ENCODE measurements at regions not wholly inside any gene's neighbourhood (a gene's known extent, or its start where the extent isn't known, plus 50 kb on each side); places are given as distances from the start of the nearest gene placed in this dataset.
"Not testable (repeated sequence)": the region's sequence is repeated elsewhere in the genome, so short reads cannot be mapped to it uniquely, and the experiment has no call there.

DNA sequence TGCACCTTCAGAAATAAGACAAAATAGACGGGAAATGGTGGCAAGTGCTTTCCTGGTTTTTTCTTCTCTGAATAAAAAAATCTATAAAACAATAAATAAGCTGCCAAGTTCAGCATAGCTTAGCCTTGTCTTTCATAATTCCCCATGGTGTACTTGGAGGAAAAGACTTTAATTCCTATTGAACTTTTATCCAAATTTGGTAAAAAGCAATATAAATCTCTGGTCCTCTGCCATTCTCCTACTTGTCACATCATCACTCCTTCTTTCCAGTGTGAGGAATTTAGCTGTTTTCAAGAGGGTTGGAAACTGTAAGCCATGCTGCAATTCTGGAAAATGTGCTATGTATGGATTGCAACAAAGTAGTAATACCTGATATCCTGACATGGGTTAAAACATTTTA is 551.8 kb upstream of the KIF2B start:
- H3K4me3 Mint-ChIP-seq = no peak overlapping the region
- no peak overlapping the region for H3K27ac Mint-ChIP-seq
- intact Hi-C loops (cut with micrococcal nuclease) = no loop called here
- DNase-seq = no peak
- peaks cover 3% of the 10 kb centered on the region for H3K9me3 Mint-ChIP-seq
- ChIA-PET CTCF (no interaction called here), POLR2A (no interaction called here)
- no peaks in the 10 kb centered on the region for H3K4me1 Mint-ChIP-seq (ENCODE audit: low read depth)
- H3K27me3 Mint-ChIP-seq = no peaks in the 10 kb centered on the region
- H3K36me3 Mint-ChIP-seq = no peaks in the 10 kb centered on the region

DNA sequence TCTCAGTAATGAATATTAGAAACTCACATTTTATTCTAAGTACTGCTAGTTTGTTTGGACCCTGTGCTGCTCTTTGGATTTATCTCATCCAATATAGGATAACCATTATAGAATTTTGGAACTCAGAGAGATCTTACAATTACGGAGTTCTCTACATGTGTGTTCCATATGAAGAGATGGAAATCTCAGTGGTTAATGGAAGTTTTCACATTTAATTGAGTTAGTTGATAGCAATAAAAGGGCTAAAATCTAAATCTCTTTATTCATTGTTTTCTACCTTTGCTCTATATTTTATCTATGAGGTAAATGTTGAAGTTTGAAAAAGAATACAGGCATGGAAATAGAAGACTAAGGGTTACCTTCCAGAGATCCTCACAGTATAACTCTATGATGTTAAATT is 558.0 kb upstream of the KIF2B start:
- DNase-seq = no peak
- H3K4me1 Mint-ChIP-seq (ENCODE audit: low read depth) = no peaks in the 10 kb centered on the region
- H3K36me3 Mint-ChIP-seq = no peaks in the 10 kb centered on the region
- POLR2A ChIA-PET = no interaction called here
- no peaks in the 10 kb centered on the region for H3K27me3 Mint-ChIP-seq
- no peak overlapping the region for H3K4me3 Mint-ChIP-seq
- CTCF ChIA-PET = no interaction called here
- intact Hi-C loops (cut with micrococcal nuclease) = no loop called here
- no peak overlapping the region for H3K27ac Mint-ChIP-seq
- H3K9me3 Mint-ChIP-seq = peaks cover 14% of the 10 kb centered on the region

DNA sequence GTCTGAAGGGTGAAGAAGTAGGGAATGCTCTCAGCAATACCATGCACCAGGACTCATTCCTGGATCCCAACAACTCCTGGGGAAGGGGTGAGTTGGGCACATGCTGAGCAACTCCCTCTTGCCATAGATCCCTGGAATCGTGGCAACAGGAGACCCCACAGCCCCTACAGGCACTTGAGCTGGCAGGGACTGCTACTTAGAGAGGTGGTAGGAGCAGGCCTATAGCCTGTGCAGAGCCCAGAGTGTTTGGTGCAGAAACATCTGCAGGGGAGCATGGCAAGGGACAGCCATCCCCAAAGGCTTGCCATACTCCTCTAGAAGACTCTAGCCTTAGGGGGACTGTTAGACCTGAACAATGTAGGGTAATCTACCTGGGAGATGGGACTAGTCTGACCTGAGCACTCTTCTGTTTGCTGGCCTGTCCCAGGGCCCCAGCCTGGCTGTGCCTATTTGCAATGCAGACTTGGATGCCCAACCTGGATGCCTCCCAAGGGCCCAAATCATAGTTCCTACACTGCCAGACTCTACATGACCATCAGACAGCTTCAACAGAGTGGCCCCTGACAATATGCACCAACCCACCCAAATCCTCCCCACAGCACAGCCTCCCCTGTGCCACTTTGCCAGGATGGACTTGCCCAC is 568.6 kb upstream of the KIF2B start:
- CTCF ChIA-PET = no interaction called here
- intact Hi-C loops (cut with micrococcal nuclease) = no loop called here
- no peak overlapping the region for H3K27ac Mint-ChIP-seq
- H3K9me3 Mint-ChIP-seq = peaks cover 29% of the 10 kb centered on the region
- no peaks in the 10 kb centered on the region for H3K36me3 Mint-ChIP-seq
- no peaks in the 10 kb centered on the region for H3K4me1 Mint-ChIP-seq (ENCODE audit: low read depth)
- no peak for DNase-seq
- no peak overlapping the region for H3K4me3 Mint-ChIP-seq
- no peaks in the 10 kb centered on the region for H3K27me3 Mint-ChIP-seq
- POLR2A ChIA-PET = no interaction called here

DNA sequence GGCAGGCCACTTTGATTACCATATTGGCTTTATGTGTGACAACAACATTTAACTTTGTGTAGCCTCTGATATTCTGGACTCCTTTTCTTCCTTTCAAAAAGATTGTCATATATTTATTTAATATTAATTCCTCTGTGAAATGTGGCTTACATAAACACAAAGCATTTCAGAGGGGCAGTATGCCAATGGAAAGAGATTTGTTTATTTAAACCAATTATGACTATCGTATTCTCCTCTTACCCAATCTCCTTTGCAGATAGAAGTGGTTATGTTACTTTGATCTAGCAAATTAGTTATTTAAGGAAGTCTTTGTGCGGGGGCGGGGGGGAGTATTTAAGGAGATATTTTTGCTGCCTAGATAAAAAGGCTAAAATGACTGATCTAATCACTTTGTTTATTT is 573.7 kb upstream of the KIF2B start:
- no peak for DNase-seq
- Mint-ChIP-seq H3K4me1 (ENCODE audit: low read depth) (no peaks in the 10 kb centered on the region), H3K27ac (no peak overlapping the region), H3K27me3 (no peaks in the 10 kb centered on the region), H3K4me3 (no peak overlapping the region), H3K36me3 (no peaks in the 10 kb centered on the region), H3K9me3 (peaks cover 8% of the 10 kb centered on the region)
- POLR2A ChIA-PET = no interaction called here
- CTCF ChIA-PET = no interaction called here
- intact Hi-C loops (cut with micrococcal nuclease) = no loop called here

DNA sequence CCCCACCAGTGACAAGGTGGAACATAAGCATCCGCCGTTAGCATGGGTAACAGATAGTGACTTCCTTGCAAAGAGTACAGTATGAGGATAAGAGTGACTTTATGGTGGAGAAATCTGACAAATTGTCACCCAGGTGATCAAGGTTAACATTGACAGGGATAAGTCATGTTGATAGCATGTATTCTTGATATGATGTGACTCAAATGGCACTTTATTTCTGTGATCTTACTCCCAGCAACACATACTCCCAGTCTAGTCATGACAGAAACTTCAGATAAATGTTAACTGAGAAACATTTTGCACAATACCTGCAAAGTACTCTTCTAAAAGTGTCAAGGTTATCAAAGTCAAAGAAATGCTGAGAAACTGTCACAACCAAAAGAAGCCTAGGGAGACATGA is 588.6 kb upstream of the KIF2B start:
- intact Hi-C loops (cut with micrococcal nuclease) = no loop called here

DNA sequence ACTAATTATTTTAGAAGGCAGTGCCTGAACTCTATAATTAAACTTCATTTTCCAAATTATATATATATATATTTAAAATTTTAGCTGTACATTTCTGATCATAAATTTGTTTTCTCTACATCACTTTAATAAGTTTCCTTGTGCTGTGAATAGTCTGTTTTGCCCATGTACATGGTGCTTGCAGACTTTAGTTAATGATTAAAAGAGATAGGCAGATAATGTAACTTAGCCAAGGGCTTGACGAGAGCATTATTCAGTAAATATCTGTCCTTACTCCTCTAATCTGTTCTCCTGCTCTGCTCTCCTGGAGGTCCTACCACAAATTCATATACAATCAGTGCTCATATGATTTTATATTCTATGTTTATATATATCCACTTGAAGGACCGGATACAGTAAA is 595.2 kb upstream of the KIF2B start:
- no peaks in the 10 kb centered on the region for H3K27me3 Mint-ChIP-seq
- DNase-seq = no peak
- no peak overlapping the region for H3K27ac Mint-ChIP-seq
- CTCF ChIA-PET = no interaction called here
- no peaks in the 10 kb centered on the region for H3K36me3 Mint-ChIP-seq
- intact Hi-C loops (cut with micrococcal nuclease) = no loop called here
- H3K4me1 Mint-ChIP-seq (ENCODE audit: low read depth) = no peaks in the 10 kb centered on the region
- no peak overlapping the region for H3K4me3 Mint-ChIP-seq
- H3K9me3 Mint-ChIP-seq = peaks cover 13% of the 10 kb centered on the region
- POLR2A ChIA-PET = no interaction called here

More for the DNA sequence above, 588.6 kb upstream of the KIF2B start:
- POLR2A ChIA-PET = no interaction called here
- H3K4me1 Mint-ChIP-seq (ENCODE audit: low read depth) = no peaks in the 10 kb centered on the region
- CTCF ChIA-PET = no interaction called here
- DNase-seq = no peak
- H3K27me3 Mint-ChIP-seq = no peaks in the 10 kb centered on the region
- H3K36me3 Mint-ChIP-seq = no peaks in the 10 kb centered on the region
- H3K27ac Mint-ChIP-seq = no peak overlapping the region
- no peak overlapping the region for H3K4me3 Mint-ChIP-seq
- peaks cover 18% of the 10 kb centered on the region for H3K9me3 Mint-ChIP-seq

DNA sequence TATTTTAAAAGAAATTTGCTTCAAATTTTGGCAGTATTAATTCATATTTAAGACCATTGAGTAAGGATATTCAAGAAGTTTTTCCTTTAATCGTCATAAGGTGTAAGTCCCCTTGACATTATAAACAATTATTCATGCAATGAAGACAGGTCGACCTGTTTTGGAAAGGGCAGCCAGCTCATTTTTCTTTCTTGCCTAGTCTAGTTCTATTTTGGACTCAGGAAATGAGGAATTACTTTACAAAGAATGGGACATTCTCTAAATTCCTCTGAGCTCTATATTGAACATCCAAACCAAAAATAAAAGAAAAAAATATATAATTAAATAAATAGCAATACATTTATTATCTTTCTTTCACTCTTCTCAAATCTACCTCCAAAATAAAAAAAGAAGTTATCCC is 595.6 kb upstream of the KIF2B start:
- Mint-ChIP-seq H3K36me3 (no peaks in the 10 kb centered on the region), H3K9me3 (peaks cover 15% of the 10 kb centered on the region), H3K27ac (no peak overlapping the region), H3K4me1 (ENCODE audit: low read depth) (no peaks in the 10 kb centered on the region), H3K27me3 (no peaks in the 10 kb centered on the region), H3K4me3 (no peak overlapping the region)
- POLR2A ChIA-PET = no interaction called here
- DNase-seq = no peak
- intact Hi-C loops (cut with micrococcal nuclease) = no loop called here
- CTCF ChIA-PET = no interaction called here

DNA sequence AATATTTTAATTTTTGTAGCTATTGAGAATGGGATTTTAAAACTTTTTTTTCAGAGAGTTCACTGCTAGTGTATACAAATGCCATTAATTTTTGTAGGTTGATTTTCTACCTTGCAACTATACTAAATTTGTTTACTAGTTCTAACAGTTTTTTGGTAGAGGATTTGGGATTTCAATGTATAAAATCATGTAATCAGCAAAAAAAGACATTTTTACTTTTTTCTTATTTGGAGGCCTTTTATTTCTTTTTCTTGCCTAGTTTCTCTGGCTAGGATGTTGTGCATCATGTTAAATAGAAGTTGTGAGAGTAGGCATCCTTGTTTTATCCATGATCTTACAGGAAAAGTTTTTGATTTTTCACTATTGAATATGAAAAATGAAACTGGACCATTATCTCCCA is 602.9 kb upstream of the KIF2B start:
- Mint-ChIP-seq H3K27me3 (no peaks in the 10 kb centered on the region), H3K27ac (no peak overlapping the region), H3K4me3 (no peak overlapping the region), H3K36me3 (no peaks in the 10 kb centered on the region), H3K9me3 (peaks cover 22% of the 10 kb centered on the region), H3K4me1 (ENCODE audit: low read depth) (no peaks in the 10 kb centered on the region)
- ChIA-PET CTCF (no interaction called here), POLR2A (no interaction called here)
- no peak for DNase-seq
- intact Hi-C loops (cut with micrococcal nuclease) = no loop called here

DNA sequence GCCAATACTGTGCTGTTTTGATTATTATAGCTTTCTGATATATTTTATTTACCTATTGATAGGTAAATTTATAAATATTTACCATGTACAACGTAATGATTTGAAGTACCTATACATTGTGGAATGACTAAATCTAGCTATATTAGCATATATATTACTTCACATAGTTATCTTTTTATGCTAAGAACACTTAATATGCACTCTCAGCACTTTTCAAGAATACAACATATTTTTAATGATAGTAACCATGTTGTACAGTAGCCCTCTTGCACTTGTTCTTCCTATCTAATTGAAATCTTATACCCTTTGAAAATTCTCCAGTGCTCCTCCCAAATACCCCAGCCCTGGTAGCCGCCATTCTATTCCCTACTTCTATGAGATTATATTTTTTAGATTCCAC is 604.0 kb upstream of the KIF2B start:
- ChIA-PET CTCF (no interaction called here), POLR2A (no interaction called here)
- Mint-ChIP-seq H3K27ac (no peak overlapping the region), H3K4me1 (ENCODE audit: low read depth) (no peaks in the 10 kb centered on the region), H3K4me3 (no peak overlapping the region), H3K36me3 (no peaks in the 10 kb centered on the region), H3K27me3 (no peaks in the 10 kb centered on the region), H3K9me3 (peaks cover 18% of the 10 kb centered on the region)
- intact Hi-C loops (cut with micrococcal nuclease) = no loop called here
- DNase-seq = no peak

DNA sequence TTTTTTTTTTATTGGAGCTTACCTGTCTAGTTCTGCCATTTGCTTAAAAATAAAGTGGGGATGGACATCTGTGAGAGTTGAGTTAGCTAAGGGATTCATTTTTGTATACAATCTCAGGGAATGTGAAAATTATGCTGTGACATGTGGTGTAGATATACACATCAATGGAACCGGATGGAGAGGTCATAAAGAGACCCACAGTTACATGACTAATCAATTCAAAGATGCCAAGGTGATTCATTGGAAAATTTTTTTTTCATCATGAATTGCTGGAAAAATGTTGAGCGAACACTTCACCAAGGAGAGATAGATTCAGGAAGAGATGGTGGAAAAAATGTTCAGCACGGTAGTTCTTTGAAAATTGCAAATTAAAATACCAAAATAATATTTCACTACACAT is 605.4 kb upstream of the KIF2B start:
- no peaks in the 10 kb centered on the region for H3K36me3 Mint-ChIP-seq
- peaks cover 20% of the 10 kb centered on the region for H3K9me3 Mint-ChIP-seq
- H3K27ac Mint-ChIP-seq = no peak overlapping the region
- no peak overlapping the region for H3K4me3 Mint-ChIP-seq
- H3K4me1 Mint-ChIP-seq (ENCODE audit: low read depth) = no peaks in the 10 kb centered on the region
- CTCF ChIA-PET = no interaction called here
- H3K27me3 Mint-ChIP-seq = no peaks in the 10 kb centered on the region
- POLR2A ChIA-PET = no interaction called here
- DNase-seq = no peak
- intact Hi-C loops (cut with micrococcal nuclease) = no loop called here

DNA sequence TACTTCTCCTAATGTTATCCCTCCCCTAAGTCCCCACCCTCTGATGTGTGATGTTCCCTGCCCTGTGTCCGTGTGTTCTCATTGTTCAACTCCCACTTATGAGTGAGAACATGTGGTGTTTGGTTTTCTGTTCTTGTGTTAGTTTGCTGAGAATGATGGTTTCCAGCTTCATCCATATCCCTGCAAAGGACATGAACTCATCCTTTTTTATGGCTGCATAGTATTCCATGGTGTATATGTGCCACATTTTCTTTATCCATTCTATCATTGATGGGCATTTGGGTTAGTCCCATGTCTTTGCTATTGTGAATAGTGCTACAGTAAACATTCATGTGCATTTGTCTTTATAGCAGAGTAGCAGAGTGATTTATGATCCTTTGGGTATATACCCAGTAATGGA is 613.8 kb upstream of the KIF2B start:
- CTCF ChIA-PET; H3K27me3 Mint-ChIP-seq; DNase-seq; POLR2A ChIA-PET; H3K27ac Mint-ChIP-seq; H3K4me3 Mint-ChIP-seq; H3K4me1 Mint-ChIP-seq (ENCODE audit: low read depth); H3K36me3 Mint-ChIP-seq; intact Hi-C loops (cut with micrococcal nuclease): not testable (repeated sequence)
- H3K9me3 Mint-ChIP-seq = peaks cover 33% of the 10 kb centered on the region

DNA sequence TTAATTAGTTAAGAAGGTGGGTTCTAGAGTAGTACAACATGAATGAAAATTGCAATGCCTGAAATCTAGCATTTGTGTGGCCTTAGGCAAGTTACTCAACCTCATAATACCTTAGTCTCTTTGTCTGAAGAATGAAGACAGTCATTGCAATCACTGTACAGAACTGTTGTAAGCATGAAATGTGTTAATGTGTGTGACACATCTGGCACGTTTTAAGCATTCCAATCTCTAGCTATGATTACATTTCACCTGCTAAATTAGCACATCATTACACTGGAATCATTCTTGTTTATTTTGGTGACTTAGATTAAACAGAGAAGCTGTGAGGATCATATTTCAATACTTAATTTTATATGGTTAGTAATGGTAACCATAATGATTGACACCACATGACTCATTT is 629.7 kb upstream of the KIF2B start:
- H3K27ac Mint-ChIP-seq = no peak overlapping the region
- intact Hi-C loops (cut with micrococcal nuclease) = no loop called here
- POLR2A ChIA-PET = no interaction called here
- H3K4me1 Mint-ChIP-seq (ENCODE audit: low read depth) = no peaks in the 10 kb centered on the region
- DNase-seq = no peak
- H3K9me3 Mint-ChIP-seq = peaks cover 6% of the 10 kb centered on the region
- H3K27me3 Mint-ChIP-seq = no peaks in the 10 kb centered on the region
- no peak overlapping the region for H3K4me3 Mint-ChIP-seq
- CTCF ChIA-PET = no interaction called here
- H3K36me3 Mint-ChIP-seq = no peaks in the 10 kb centered on the region

DNA sequence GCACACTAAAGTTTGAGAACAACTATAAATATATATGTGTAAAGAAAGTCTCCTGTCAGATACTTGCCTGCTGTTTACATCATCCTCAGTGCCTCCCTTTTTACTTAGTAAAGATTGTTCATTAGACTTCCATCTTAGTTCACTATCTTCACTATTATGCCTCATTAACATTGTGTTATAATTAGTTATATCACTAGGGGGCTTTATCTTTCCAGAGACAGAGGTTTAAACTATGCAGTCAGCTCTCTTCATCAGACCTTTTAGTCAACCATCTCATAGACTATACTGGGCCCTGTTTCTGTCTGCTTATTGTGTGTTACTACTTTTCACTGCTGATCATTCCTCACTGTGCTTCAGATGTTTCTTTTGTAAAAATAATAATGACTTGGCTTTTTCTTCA is 630.8 kb upstream of the KIF2B start:
- Mint-ChIP-seq H3K4me3 (no peak overlapping the region), H3K36me3 (no peaks in the 10 kb centered on the region), H3K27me3 (no peaks in the 10 kb centered on the region), H3K9me3 (peaks cover 11% of the 10 kb centered on the region), H3K4me1 (ENCODE audit: low read depth) (no peaks in the 10 kb centered on the region), H3K27ac (no peak overlapping the region)
- intact Hi-C loops (cut with micrococcal nuclease) = no loop called here
- no peak for DNase-seq
- CTCF ChIA-PET = no interaction called here
- POLR2A ChIA-PET = no interaction called here

DNA sequence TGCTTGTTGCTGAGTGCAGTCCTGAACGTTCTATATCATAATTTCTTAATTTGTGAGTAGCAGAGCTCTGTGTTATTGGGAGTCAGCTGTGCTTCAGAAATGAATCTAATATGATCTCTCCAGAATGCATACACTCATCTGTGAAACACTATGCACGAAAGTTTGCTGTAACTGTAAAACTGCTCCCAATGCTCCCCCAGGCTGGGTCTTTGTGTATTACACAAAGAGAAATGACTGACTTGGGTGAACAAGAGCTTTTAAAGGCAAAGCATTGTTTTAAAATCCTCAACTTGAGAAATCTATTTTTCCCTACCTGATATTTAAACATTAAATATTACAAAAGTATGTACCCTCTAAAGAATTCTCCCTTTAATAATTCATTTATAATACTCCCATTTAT is 636.7 kb upstream of the KIF2B start:
- H3K36me3 Mint-ChIP-seq = no peaks in the 10 kb centered on the region
- H3K27me3 Mint-ChIP-seq = no peaks in the 10 kb centered on the region
- no peak overlapping the region for H3K4me3 Mint-ChIP-seq
- ChIA-PET CTCF (no interaction called here), POLR2A (no interaction called here)
- intact Hi-C loops (cut with micrococcal nuclease) = no loop called here
- no peak for DNase-seq
- no peaks in the 10 kb centered on the region for H3K4me1 Mint-ChIP-seq (ENCODE audit: low read depth)
- H3K27ac Mint-ChIP-seq = no peak overlapping the region
- H3K9me3 Mint-ChIP-seq = peaks cover 31% of the 10 kb centered on the region

All from activated CD4-positive, alpha-beta memory T cell treated with anti-CD3 and anti-CD28 coated beads for 36 hours (primary cell).